ENCODE measurements at regions not wholly inside any gene's neighbourhood (a gene's known extent, or its start where the extent isn't known, plus 50 kb on each side); places are given as distances from the start of the nearest gene placed in this dataset.
"Not testable (repeated sequence)": the region's sequence is repeated elsewhere in the genome, so short reads cannot be mapped to it uniquely, and the experiment has no call there.

- not testable (repeated sequence) for TF ChIP-seq CTCF, POLR2A, EP300 (IDR thresholded peaks at IDR 0.05)
Observed at GRCh38 chr16:16526998-16527397, 148.1 kb downstream of the NPIPA7 start.
